Thyroid gland (tissue), 4 donors: ENCODE measurements at regions not wholly inside any gene's neighbourhood (a gene's known extent, or its start where the extent isn't known, plus 50 kb on each side); places are given as distances from the start of the nearest gene placed in this dataset.
"Not testable (repeated sequence)": the region's sequence is repeated elsewhere in the genome, so short reads cannot be mapped to it uniquely, and the experiment has no call there.

Experiments
- DNase-seq, 2 donors: peaks; one replicate each; pipeline ENCODE4 v3.0.0-alpha.2; 2019
- H3K27ac ChIP-seq, 3 donors: fragments of 200-600 bp; sonication (generic); 1 replicate in 2 of 3; 2 replicates in 1 of 3; pipeline ENCODE4 v1.5.1; 2016 to 2019; ENCODE audit warnings: mild to moderate bottlenecking in 1 of 3, moderate library complexity in 1 of 3
- H3K27me3 ChIP-seq: fragments of 200-600 bp; sonication (generic); one replicate; pipeline ENCODE4 v1.5.1; 2019
- H3K36me3 ChIP-seq, 2 donors: fragments of 200-600 bp; sonication (generic); one replicate each; pipeline ENCODE4 v1.5.1; 2016 to 2019
- H3K4me1 ChIP-seq, 2 donors: fragments of 200-600 bp; sonication (generic); one replicate each; pipeline ENCODE4 v1.5.1; 2017 to 2019
- H3K4me3 ChIP-seq, 3 donors: fragments of 200-600 bp; sonication (generic); replicated peaks in 1 of 3; 1 replicate in 2 of 3; 2 replicates in 1 of 3; pipeline ENCODE4 v1.5.1; 2016; ENCODE audit warnings: mild to moderate bottlenecking in 1 of 3
- H3K9me3 ChIP-seq: fragments of 200-600 bp; sonication (generic); one replicate; pipeline ENCODE4 v1.5.1; 2017
- CTCF ChIP-seq, 6 experiments: fragments of 200-600 bp in 3 of 6; fragments of 450-650 bp in 3 of 6; sonication (generic) in 3 of 6; IDR thresholded peaks; one replicate each; pipeline ENCODE4 v1.5.1; 2016 to 2019; ENCODE audit warnings: antibody characterized with exemption in 6 of 6, mild to moderate bottlenecking in 2 of 6, inconsistent platforms in 1 of 6, moderate library complexity in 1 of 6
- POLR2A ChIP-seq, 2 donors: fragments of 450-650 bp; IDR thresholded peaks; one replicate each; pipeline ENCODE4 v1.6.1; 2017; ENCODE audit warnings: antibody characterized with exemption in 2 of 2, mild to moderate bottlenecking in 2 of 2, moderate library complexity in 1 of 2
- WGBS, 2 donors: methylation state at CpG; one replicate each; pipeline ENCODE4 v1.1.5; 2017; 5-methylcytosine and 5-hydroxymethylcytosine counted together
- intact Hi-C: fragments of 100-400 bp; cut with DNase I; formaldehyde crosslinking; loops from one replicate; pipeline ENCODE4 v1.15.1; 2023

GRCh38 chr21:38083535-38083934 lies 167.3 kb upstream of the KCNJ6 start:
- no peak overlapping the region for H3K27ac ChIP-seq
- no peaks in the 10 kb centered on the region for H3K4me1 ChIP-seq
- DNase-seq: no peak
- no peak overlapping the region for H3K4me3 ChIP-seq
- no peaks in the 10 kb centered on the region for H3K27me3 ChIP-seq
- intact Hi-C loops: no loop called here
- no peaks in the 10 kb centered on the region for H3K9me3 ChIP-seq
- TF ChIP-seq POLR2A (IDR thresholded peaks at IDR 0.05) (no peak), CTCF (IDR thresholded peaks at IDR 0.05) (no peak)
- no peaks in the 10 kb centered on the region for H3K36me3 ChIP-seq

GRCh38 chr21:38086580-38086979 lies 170.2 kb upstream of the KCNJ15 start:
- WGBS, 2 donors: 94 to 100% methylated on average over 1 of the region's 1 CpG
- H3K27ac ChIP-seq: no peak overlapping the region
- no peak for TF ChIP-seq CTCF (IDR thresholded peaks at IDR 0.05)
- no peak for TF ChIP-seq POLR2A (IDR thresholded peaks at IDR 0.05)
- H3K27me3 ChIP-seq: no peaks in the 10 kb centered on the region
- no peak overlapping the region for H3K4me3 ChIP-seq
- intact Hi-C loops: no loop called here
- no peaks in the 10 kb centered on the region for H3K36me3 ChIP-seq
- H3K9me3 ChIP-seq: no peaks in the 10 kb centered on the region
- no peaks in the 10 kb centered on the region for H3K4me1 ChIP-seq
- DNase-seq: no peak

GRCh38 chr21:38088916-38089762 lies 167.7 kb upstream of the KCNJ15 start:
- no peaks in the 10 kb centered on the region for H3K9me3 ChIP-seq
- H3K4me3 ChIP-seq: no peak overlapping the region
- no peak overlapping the region for H3K27ac ChIP-seq
- H3K36me3 ChIP-seq: no peaks in the 10 kb centered on the region
- no peaks in the 10 kb centered on the region for H3K27me3 ChIP-seq
- DNase-seq: no peak
- TF ChIP-seq CTCF (IDR thresholded peaks at IDR 0.05): no peak
- no peak for TF ChIP-seq POLR2A (IDR thresholded peaks at IDR 0.05)
- WGBS, 2 donors: 89 to 91% methylated on average over 13 of the region's 13 CpGs
- H3K4me1 ChIP-seq: no peaks in the 10 kb centered on the region
- intact Hi-C loops: no loop called here

GRCh38 chr21:38089763-38090046 lies 167.1 kb upstream of the KCNJ15 start:
- 80 to 81% methylated on average over 6 of the region's 6 CpGs for WGBS, 2 donors
- Histone ChIP-seq H3K27me3 (no peaks in the 10 kb centered on the region), H3K4me1 (no peaks in the 10 kb centered on the region), H3K9me3 (no peaks in the 10 kb centered on the region), H3K4me3 (no peak overlapping the region), H3K27ac (no peak overlapping the region), H3K36me3 (no peaks in the 10 kb centered on the region)
- intact Hi-C loops: no loop called here
- TF ChIP-seq CTCF (IDR thresholded peaks at IDR 0.05): no peak
- TF ChIP-seq POLR2A (IDR thresholded peaks at IDR 0.05): no peak
- no peak for DNase-seq

GRCh38 chr21:38091061-38091460 lies 165.7 kb upstream of the KCNJ15 start:
- intact Hi-C loops, H3K27me3 ChIP-seq, DNase-seq, H3K36me3 ChIP-seq, H3K9me3 ChIP-seq, H3K4me1 ChIP-seq, H3K4me3 ChIP-seq, H3K27ac ChIP-seq: not testable (repeated sequence)
- 86 to 87% methylated on average over 2 of the region's 2 CpGs for WGBS, 2 donors
